ENCODE measurements at regions not wholly inside any gene's neighbourhood (a gene's known extent, or its start where the extent isn't known, plus 50 kb on each side); places are given as distances from the start of the nearest gene placed in this dataset.

GRCh38 chr12:98370976-98371375, 144.4 kb upstream of the TMPO start:
- TF ChIP-seq CTCF (IDR thresholded peaks at IDR 0.05; ENCODE audit: low read length) = no peak
- TF ChIP-seq EZH2 (IDR thresholded peaks at IDR 0.05; ENCODE audit: borderline replicate concordance, low read length) = no peak
